ENCODE measurements at regions not wholly inside any gene's neighbourhood (a gene's known extent, or its start where the extent isn't known, plus 50 kb on each side); places are given as distances from the start of the nearest gene placed in this dataset.

DNA sequence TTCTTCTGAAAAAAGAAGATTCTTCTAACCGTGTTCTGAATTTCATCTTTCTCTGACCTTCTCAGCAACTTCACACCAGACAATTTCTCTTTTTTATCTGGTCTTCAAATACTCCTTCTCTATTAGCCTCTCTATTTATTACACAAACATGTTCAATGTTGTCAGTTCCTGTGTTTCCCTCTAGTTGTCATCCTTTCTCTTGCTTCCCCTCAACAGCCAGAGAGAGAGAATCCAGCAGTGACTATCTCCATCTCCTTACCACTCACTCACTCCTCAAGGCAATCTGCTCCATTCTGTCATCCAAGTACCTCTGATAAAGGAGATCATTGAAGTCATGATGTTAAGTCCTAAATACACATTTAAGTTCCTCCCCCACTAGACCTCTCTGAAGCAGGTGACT is 491.9 kb upstream of the CHAC2 start:
- Histone ChIP-seq H2AK5ac (ENCODE audit: low read depth, low read length) (no peak overlapping the region), H3K79me1 (ENCODE audit: low read depth, low read length) (no peaks in the 10 kb centered on the region), H2BK12ac (ENCODE audit: low read length) (no peak overlapping the region), H4K8ac (ENCODE audit: low read depth, low read length) (no peak overlapping the region), H3K4me3 (ENCODE audit: low read length in 2 of 2) (no peak overlapping the region), H3K27ac (replicated peaks; ENCODE audit: low read length) (no peak overlapping the region), H3K14ac (ENCODE audit: low read length) (no peak overlapping the region), H3K18ac (ENCODE audit: low read length) (no peak overlapping the region), H3K27me3 (ENCODE audit: control insufficient read depth in 3 of 3, insufficient read depth in 3 of 3, low read depth in 1 of 3, low read length in 3 of 3) (no peaks in the 10 kb centered on the region), H2BK5ac (ENCODE audit: low read length) (no peak overlapping the region), H3K4me1 (ENCODE audit: control insufficient read depth in 2 of 2, insufficient read depth in 1 of 2, low read depth in 1 of 2, low read length in 2 of 2) (no peaks in the 10 kb centered on the region), H3K23ac (ENCODE audit: low read depth, low read length, poor library complexity) (no peak overlapping the region), H3K9ac (ENCODE audit: low read depth, low read length, poor library complexity) (no peak overlapping the region), H3K36me3 (replicated peaks in 1 of 2; ENCODE audit: control insufficient read depth in 2 of 2, insufficient read depth in 2 of 2, low read length in 2 of 2) (no peaks in the 10 kb centered on the region), H2BK120ac (ENCODE audit: low read depth, low read length) (no peak overlapping the region), H3K4ac (ENCODE audit: low read length) (no peak overlapping the region), H3K4me2 (ENCODE audit: insufficient read depth, low read length, poor library complexity, severe bottlenecking) (no peak overlapping the region), H4K91ac (ENCODE audit: low read depth, low read length, poor library complexity) (no peak overlapping the region), H2AFZ (ENCODE audit: low read length) (no peak overlapping the region), H2BK15ac (ENCODE audit: low read length) (no peak overlapping the region), H3K9me3 (replicated peaks in 1 of 2; ENCODE audit: control insufficient read depth in 2 of 2, insufficient read depth in 1 of 2, low read depth in 1 of 2, low read length in 2 of 2) (no peaks in the 10 kb centered on the region)
- no CpG with 5 or more reads among the region's 1 CpG for WGBS, 2 donors (ENCODE audit: extremely low coverage in 2 of 2, insufficient read length in 2 of 2, insufficient replicate concordance in 1 of 2)
- DNase-seq (ENCODE audit: low spot score), result no peak

DNA sequence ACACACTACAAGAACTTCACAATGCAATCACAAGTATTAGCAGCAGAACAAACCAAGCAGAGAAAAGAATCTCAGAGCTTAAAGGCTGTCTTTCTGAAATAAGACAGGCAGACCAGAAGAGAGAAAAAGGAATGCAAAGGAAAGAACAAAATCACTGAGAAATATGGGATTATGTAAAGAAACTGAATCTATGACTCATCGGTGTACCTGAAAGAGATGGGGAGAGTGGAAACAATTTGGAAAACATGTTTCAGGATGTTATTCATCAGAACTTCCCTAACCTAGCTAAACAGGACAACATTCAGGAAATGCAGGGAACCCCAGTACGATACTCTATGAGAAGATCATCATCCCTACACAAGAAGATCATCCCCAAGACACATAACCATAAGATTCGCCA is 499.0 kb upstream of the CHAC2 start:
- WGBS, 2 donors (ENCODE audit: extremely low coverage in 2 of 2, insufficient read length in 2 of 2, insufficient replicate concordance in 1 of 2), result no CpG with 5 or more reads among the region's 3 CpGs
- Histone ChIP-seq H4K8ac (ENCODE audit: low read depth, low read length) (no peak overlapping the region), H3K27me3 (ENCODE audit: control insufficient read depth in 3 of 3, insufficient read depth in 3 of 3, low read depth in 1 of 3, low read length in 3 of 3) (no peaks in the 10 kb centered on the region), H3K4ac (ENCODE audit: low read length) (no peak overlapping the region), H3K4me3 (ENCODE audit: low read length in 2 of 2) (no peak overlapping the region), H2AFZ (ENCODE audit: low read length) (no peak overlapping the region), H3K14ac (ENCODE audit: low read length) (no peak overlapping the region), H3K36me3 (replicated peaks in 1 of 2; ENCODE audit: control insufficient read depth in 2 of 2, insufficient read depth in 2 of 2, low read length in 2 of 2) (no peaks in the 10 kb centered on the region), H3K27ac (replicated peaks; ENCODE audit: low read length) (no peak overlapping the region), H3K79me1 (ENCODE audit: low read depth, low read length) (no peaks in the 10 kb centered on the region), H2AK5ac (ENCODE audit: low read depth, low read length) (no peak overlapping the region), H2BK120ac (ENCODE audit: low read depth, low read length) (no peak overlapping the region), H2BK5ac (ENCODE audit: low read length) (no peak overlapping the region), H4K91ac (ENCODE audit: low read depth, low read length, poor library complexity) (no peak overlapping the region), H3K4me2 (ENCODE audit: insufficient read depth, low read length, poor library complexity, severe bottlenecking) (no peak overlapping the region), H3K23ac (ENCODE audit: low read depth, low read length, poor library complexity) (no peak overlapping the region), H2BK12ac (ENCODE audit: low read length) (no peak overlapping the region), H3K4me1 (ENCODE audit: control insufficient read depth in 2 of 2, insufficient read depth in 1 of 2, low read depth in 1 of 2, low read length in 2 of 2) (peaks cover 0 to 12% of the 10 kb centered on the region in 2 donors), H3K9me3 (replicated peaks in 1 of 2; ENCODE audit: control insufficient read depth in 2 of 2, insufficient read depth in 1 of 2, low read depth in 1 of 2, low read length in 2 of 2) (no peaks in the 10 kb centered on the region), H2BK15ac (ENCODE audit: low read length) (no peak overlapping the region), H3K18ac (ENCODE audit: low read length) (no peak overlapping the region), H3K9ac (ENCODE audit: low read depth, low read length, poor library complexity) (no peak overlapping the region)
- no peak for DNase-seq (ENCODE audit: low spot score)

- Histone ChIP-seq H3K4me1 (ENCODE audit: control insufficient read depth in 2 of 2, insufficient read depth in 1 of 2, low read depth in 1 of 2, low read length in 2 of 2) (peaks cover 0 to 12% of the 10 kb centered on the region in 2 donors), H4K8ac (ENCODE audit: low read depth, low read length) (no peak overlapping the region), H2BK120ac (ENCODE audit: low read depth, low read length) (no peak overlapping the region), H3K23ac (ENCODE audit: low read depth, low read length, poor library complexity) (no peak overlapping the region), H2BK5ac (ENCODE audit: low read length) (no peak overlapping the region), H3K4me2 (ENCODE audit: insufficient read depth, low read length, poor library complexity, severe bottlenecking) (no peak overlapping the region), H3K9me3 (replicated peaks in 1 of 2; ENCODE audit: control insufficient read depth in 2 of 2, insufficient read depth in 1 of 2, low read depth in 1 of 2, low read length in 2 of 2) (peaks cover 0 to 4% of the 10 kb centered on the region in 2 donors), H3K36me3 (replicated peaks in 1 of 2; ENCODE audit: control insufficient read depth in 2 of 2, insufficient read depth in 2 of 2, low read length in 2 of 2) (no peaks in the 10 kb centered on the region), H3K4me3 (ENCODE audit: low read length in 2 of 2) (no peak overlapping the region), H4K91ac (ENCODE audit: low read depth, low read length, poor library complexity) (no peak overlapping the region), H2BK15ac (ENCODE audit: low read length) (no peak overlapping the region), H3K9ac (ENCODE audit: low read depth, low read length, poor library complexity) (no peak overlapping the region), H3K27me3 (ENCODE audit: control insufficient read depth in 3 of 3, insufficient read depth in 3 of 3, low read depth in 1 of 3, low read length in 3 of 3) (no peaks in the 10 kb centered on the region), H3K18ac (ENCODE audit: low read length) (no peak overlapping the region), H3K4ac (ENCODE audit: low read length) (no peak overlapping the region), H2AK5ac (ENCODE audit: low read depth, low read length) (no peak overlapping the region), H3K14ac (ENCODE audit: low read length) (no peak overlapping the region), H3K27ac (replicated peaks; ENCODE audit: low read length) (no peak overlapping the region), H2AFZ (ENCODE audit: low read length) (no peak overlapping the region), H3K79me1 (ENCODE audit: low read depth, low read length) (no peaks in the 10 kb centered on the region), H2BK12ac (ENCODE audit: low read length) (no peak overlapping the region)
- no peak for DNase-seq (ENCODE audit: low spot score)
- WGBS, 2 donors (ENCODE audit: extremely low coverage in 2 of 2, insufficient read length in 2 of 2, insufficient replicate concordance in 1 of 2), result no CpG with 5 or more reads among the region's 2 CpGs
Observed at GRCh38 chr2:53268086-53268485, 499.5 kb upstream of the CHAC2 start.

GRCh38 chr2:53265544-53266299 is 501.9 kb upstream of the CHAC2 start:
- H3K4me3 ChIP-seq (ENCODE audit: low read length in 2 of 2), result no peak overlapping the region

More at GRCh38 chr2:53265544-53266299, 501.9 kb upstream of the CHAC2 start:
- H2BK12ac ChIP-seq (ENCODE audit: low read length), result no peak overlapping the region
- no peak overlapping the region for H3K18ac ChIP-seq (ENCODE audit: low read length)
- no peak overlapping the region for H3K9ac ChIP-seq (ENCODE audit: low read depth, low read length, poor library complexity)
- DNase-seq (ENCODE audit: low spot score), result peak; percentile 29
- H2BK15ac ChIP-seq (ENCODE audit: low read length), result no peak overlapping the region
- H3K79me1 ChIP-seq (ENCODE audit: low read depth, low read length), result no peaks in the 10 kb centered on the region
- no peak overlapping the region for H2AFZ ChIP-seq (ENCODE audit: low read length)
- no peak overlapping the region for H4K91ac ChIP-seq (ENCODE audit: low read depth, low read length, poor library complexity)
- H4K8ac ChIP-seq (ENCODE audit: low read depth, low read length), result no peak overlapping the region
- peaks cover 0 to 4% of the 10 kb centered on the region in 2 donors for H3K9me3 ChIP-seq (replicated peaks in 1 of 2; ENCODE audit: control insufficient read depth in 2 of 2, insufficient read depth in 1 of 2, low read depth in 1 of 2, low read length in 2 of 2)
- peaks cover 0 to 12% of the 10 kb centered on the region in 2 donors for H3K4me1 ChIP-seq (ENCODE audit: control insufficient read depth in 2 of 2, insufficient read depth in 1 of 2, low read depth in 1 of 2, low read length in 2 of 2)
- no peaks in the 10 kb centered on the region for H3K27me3 ChIP-seq (ENCODE audit: control insufficient read depth in 3 of 3, insufficient read depth in 3 of 3, low read depth in 1 of 3, low read length in 3 of 3)
- H3K27ac ChIP-seq (replicated peaks; ENCODE audit: low read length), result no peak overlapping the region
- no peak overlapping the region for H2BK120ac ChIP-seq (ENCODE audit: low read depth, low read length)
- no peak overlapping the region for H3K4ac ChIP-seq (ENCODE audit: low read length)
- H3K4me2 ChIP-seq (ENCODE audit: insufficient read depth, low read length, poor library complexity, severe bottlenecking), result no peak overlapping the region
- no peak overlapping the region for H2AK5ac ChIP-seq (ENCODE audit: low read depth, low read length)
- WGBS, 2 donors (ENCODE audit: extremely low coverage in 2 of 2, insufficient read length in 2 of 2, insufficient replicate concordance in 1 of 2), result no CpG with 5 or more reads among the region's 3 CpGs
- H3K36me3 ChIP-seq (replicated peaks in 1 of 2; ENCODE audit: control insufficient read depth in 2 of 2, insufficient read depth in 2 of 2, low read length in 2 of 2), result no peaks in the 10 kb centered on the region
- no peak overlapping the region for H2BK5ac ChIP-seq (ENCODE audit: low read length)
- H3K23ac ChIP-seq (ENCODE audit: low read depth, low read length, poor library complexity), result no peak overlapping the region
- no peak overlapping the region for H3K14ac ChIP-seq (ENCODE audit: low read length)

Data from neuronal stem cell (in vitro differentiated cells).